AG10803 (cell line): ENCODE measurements at regions not wholly inside any gene's neighbourhood (a gene's known extent, or its start where the extent isn't known, plus 50 kb on each side); places are given as distances from the start of the nearest gene placed in this dataset.

ENCODE experiments used
- DNase-seq: peaks from one replicate; pipeline ENCODE4 v3.0.0; 2010; ENCODE audit warnings: low read depth
- H3K4me3 ChIP-seq: 2 replicates; pipeline ENCODE4 v1.5.1; 2011; ENCODE audit warnings: mild to moderate bottlenecking, low read length, control low read depth
- TF ChIP-seq, protein P1 (sequence below): conservative IDR thresholded peaks from 2 replicates; pipeline ENCODE4 v1.5.1; 2011; ENCODE audit warnings: mild to moderate bottlenecking, low read length, control low read depth, inconsistent platforms

DNA sequence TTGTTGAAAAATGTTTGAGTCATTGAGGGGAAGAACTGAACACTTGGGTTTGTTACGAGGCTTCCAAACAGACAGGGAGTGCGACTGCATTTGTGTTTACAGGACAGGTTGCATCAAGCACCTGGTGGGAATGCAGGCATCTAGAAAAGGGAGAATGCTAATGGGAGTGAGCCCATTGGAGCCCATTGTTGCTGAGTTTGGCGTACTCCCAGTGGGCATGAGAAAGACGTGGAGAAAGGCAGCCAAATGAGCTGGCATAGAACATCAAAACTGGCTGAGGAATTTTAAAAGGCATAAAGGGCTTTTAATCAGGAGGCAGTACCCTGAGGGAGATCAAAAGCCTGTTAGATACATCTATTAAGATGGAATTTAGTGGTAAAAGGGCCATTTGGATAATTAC lies 171.6 kb upstream of the NPSR1 start:
- no peak overlapping the region for H3K4me3 ChIP-seq
- TF ChIP-seq, protein P1, sequence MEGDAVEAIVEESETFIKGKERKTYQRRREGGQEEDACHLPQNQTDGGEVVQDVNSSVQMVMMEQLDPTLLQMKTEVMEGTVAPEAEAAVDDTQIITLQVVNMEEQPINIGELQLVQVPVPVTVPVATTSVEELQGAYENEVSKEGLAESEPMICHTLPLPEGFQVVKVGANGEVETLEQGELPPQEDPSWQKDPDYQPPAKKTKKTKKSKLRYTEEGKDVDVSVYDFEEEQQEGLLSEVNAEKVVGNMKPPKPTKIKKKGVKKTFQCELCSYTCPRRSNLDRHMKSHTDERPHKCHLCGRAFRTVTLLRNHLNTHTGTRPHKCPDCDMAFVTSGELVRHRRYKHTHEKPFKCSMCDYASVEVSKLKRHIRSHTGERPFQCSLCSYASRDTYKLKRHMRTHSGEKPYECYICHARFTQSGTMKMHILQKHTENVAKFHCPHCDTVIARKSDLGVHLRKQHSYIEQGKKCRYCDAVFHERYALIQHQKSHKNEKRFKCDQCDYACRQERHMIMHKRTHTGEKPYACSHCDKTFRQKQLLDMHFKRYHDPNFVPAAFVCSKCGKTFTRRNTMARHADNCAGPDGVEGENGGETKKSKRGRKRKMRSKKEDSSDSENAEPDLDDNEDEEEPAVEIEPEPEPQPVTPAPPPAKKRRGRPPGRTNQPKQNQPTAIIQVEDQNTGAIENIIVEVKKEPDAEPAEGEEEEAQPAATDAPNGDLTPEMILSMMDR: no peak
- no peak for DNase-seq

DNA sequence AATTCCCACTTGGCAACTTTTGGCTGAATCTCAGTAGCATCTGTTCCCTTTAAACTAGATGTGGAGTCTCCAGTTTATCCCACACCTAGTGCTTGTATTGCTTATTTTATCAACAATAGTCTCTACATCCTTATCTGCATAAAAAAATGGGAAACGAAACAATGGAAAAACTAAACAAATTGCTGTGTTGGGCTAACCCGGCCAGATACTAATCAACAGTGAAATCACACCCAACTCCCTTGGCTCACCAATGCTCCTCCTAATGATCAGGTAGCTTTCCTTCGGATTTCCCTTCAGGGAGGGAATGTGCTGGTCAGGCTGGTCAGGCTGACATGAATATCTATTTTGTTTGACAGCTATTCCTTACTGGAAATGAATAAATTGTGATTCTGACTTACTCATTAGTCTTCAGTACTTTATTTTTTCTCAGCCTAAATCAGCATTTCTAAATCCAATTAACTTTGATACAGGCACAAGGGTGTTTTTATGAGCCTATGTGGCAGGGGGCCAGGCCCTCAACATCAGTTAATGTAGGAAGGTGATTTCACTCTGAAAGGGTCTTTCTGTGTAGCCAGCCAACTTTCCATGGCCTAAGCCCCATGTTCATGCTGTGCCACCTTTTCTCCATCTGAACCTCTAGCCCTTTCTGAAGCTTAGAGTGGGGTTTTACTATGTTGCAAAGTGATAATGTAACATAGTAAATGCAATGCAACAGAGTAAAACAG lies 170.5 kb upstream of the NPSR1 start:
- H3K4me3 ChIP-seq: no peak overlapping the region
- TF ChIP-seq, protein P1: no peak
- DNase-seq: no peak

DNA sequence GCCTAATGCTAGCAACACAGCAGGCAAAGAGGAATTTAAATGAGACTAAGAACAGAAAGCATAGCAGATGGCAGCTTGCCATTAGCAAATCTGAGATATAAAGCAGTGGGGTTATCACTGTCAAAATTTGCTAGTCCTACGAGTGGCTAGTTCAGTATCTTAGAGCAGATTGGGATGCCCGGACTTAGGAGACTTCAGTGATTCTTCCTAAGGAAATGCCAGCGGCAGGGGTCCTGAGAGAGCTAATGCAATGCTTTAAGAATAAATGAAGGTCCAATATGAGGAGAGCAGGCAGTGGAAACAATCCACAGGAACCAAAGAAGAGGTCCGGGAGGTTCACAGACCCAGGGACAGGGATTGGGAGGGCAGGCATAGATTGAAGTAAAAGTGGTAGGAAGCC lies 169.3 kb upstream of the NPSR1 start:
- no peak overlapping the region for H3K4me3 ChIP-seq
- TF ChIP-seq, protein P1: no peak
- no peak for DNase-seq

DNA sequence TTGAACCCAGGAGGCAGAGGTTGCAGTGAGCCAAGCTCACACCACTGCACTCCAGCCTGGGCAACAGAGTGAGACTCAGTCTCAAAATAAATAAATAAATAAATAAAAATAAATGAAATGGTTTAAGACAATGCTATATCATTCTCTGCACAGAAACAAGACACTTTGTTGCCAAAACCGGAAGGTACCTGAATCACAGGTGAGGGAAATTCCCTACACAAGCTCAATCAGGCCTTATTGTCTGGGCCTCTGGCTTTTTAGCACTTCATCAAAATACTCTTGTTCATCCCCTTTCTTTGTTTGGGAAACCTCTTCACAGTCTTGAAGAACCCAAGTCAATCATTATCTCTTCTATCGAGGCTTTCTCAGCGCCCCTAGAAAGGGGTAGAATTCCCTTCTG lies 166.1 kb upstream of the NPSR1 start:
- TF ChIP-seq, protein P1: no peak
- DNase-seq: no peak
- H3K4me3 ChIP-seq: no peak overlapping the region

DNA sequence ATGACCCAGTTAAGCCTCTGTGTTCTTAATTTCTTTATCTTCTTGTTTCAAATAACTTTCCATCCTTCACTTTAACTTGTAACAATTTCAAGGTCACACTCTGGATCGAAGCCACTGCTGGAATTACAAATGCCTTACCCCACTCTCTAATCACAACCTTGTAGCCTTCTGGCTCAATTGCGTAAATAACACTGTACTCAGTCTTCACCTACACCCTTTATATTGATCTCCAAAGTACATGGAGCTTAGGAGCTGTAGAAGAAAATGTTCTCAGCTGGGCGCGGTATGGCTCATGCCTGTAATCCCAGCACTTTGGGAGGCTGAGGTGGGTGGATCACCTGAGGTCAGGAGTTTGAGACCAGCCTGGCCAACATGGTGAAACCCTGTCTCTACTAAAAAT lies 164.3 kb upstream of the NPSR1 start:
- TF ChIP-seq, protein P1: no peak
- no peak for DNase-seq
- no peak overlapping the region for H3K4me3 ChIP-seq

DNA sequence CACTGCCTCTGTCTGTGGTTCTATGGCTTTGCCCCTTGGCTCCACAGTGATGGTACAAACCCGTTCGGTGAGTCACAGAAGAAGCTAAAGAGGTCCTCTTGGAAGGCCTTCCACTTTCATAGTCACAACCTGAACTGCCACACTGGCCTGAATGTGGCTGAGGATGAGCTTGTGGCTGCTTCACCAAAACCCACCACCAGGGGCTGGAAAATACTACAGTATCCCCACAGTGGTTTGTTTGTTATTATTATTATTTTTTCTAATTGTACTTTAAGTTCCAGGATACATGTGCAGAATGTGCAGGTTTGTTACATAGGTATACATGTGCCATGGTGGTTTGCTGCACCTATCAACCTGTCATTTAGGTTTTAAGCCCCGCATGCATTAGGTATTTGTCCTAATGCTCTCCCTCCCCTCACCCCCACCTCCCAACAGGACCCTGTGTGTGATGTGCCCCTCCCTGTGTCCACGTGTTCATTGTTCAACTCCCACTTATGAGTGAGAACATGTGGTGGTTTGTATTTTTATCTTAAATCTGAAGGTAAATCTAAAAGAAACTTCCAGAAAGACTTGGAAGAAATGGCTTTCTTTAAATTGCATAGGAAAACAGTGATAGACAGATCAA lies 160.8 kb upstream of the NPSR1 start:
- no peak overlapping the region for H3K4me3 ChIP-seq
- DNase-seq: no peak
- TF ChIP-seq, protein P1: peak; percentile 39

DNA sequence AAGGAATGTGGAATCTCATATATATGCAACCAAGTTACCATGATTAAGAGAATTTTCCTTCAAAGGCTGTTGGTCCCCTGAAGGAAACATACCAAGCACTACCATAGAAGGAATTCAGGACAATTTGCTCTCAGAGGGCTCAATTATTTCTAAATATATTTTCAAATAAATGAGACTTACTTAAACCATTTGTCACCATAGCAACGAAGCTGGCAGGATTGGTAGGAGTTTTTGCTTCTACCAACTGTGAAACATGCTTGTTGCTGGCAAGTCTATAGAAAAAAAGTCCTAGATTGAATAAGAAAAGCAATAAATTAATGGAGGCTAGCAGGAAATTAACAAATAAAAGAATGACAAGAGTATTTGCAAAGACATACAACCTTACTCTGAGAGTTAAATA lies 156.9 kb upstream of the NPSR1 start:
- no peak overlapping the region for H3K4me3 ChIP-seq
- TF ChIP-seq, protein P1: no peak
- DNase-seq: no peak
